Dedifferentiated amniotic fluid mesenchymal stem cell (primary cell): ENCODE measurements at regions not wholly inside any gene's neighbourhood (a gene's known extent, or its start where the extent isn't known, plus 50 kb on each side); places are given as distances from the start of the nearest gene placed in this dataset.
"Not testable (repeated sequence)": the region's sequence is repeated elsewhere in the genome, so short reads cannot be mapped to it uniquely, and the experiment has no call there.

Experiments used
- DNase-seq: peaks from one replicate; pipeline ENCODE4 v3.0.0-alpha.2; 2016; ENCODE audit errors: extremely low spot score

DNA sequence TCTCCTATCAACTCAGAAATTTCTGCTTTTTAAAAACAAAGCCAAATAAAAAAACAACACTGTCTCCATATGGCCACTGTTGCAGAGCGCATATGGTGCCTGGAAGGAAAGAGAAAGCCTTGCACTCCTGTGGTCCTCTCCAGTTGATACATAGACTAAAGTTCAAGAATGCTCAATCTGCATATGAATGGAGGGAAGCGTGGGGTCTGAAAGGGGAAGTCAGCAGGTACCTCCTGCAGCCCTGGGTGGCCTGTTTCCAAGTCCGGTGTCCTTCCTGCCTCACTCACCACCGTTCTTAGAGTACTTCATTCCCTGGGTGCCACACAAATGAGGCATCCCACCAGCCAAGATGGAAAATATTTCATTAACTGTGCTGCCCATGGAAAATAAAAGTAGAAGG lies 138.3 kb upstream of the PALS2 start:
- no peak for DNase-seq

DNA sequence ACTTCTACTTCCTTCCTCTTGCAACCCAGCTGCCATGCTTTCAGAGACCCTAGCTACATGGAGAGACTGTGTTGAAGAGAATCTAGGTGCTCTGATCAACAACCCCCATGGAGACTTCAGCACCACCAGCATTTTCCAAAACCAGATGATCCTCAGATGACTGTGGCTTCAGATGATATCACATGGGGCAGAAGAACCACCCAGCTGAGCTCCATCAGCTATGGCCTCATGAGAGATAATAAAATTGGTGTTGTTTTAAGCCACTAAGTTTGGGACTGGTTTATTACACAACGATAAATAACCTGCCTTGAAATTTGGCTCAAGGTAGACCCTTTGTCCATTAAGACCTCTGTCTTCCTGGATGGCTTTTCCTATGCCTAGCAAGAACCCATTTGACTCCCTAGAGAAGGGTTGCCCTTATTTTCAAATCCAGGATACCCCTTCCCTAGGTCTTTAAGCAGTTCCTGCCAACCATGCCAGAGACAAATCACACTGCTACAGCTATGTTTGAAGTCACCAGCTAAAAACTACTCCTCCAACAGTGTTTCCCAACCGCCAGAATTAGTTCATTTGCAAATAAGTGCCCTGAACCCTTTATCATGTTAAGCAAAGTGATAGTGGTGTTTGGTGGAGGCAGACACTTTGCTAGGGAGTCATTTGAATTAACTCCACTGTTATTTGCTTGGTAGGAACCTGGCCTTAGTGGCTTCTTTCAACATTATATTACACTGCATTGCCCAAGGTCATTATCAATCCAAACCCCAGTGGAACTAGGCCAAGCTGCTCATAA lies 136.9 kb upstream of the PALS2 start:
- DNase-seq = no peak

DNA sequence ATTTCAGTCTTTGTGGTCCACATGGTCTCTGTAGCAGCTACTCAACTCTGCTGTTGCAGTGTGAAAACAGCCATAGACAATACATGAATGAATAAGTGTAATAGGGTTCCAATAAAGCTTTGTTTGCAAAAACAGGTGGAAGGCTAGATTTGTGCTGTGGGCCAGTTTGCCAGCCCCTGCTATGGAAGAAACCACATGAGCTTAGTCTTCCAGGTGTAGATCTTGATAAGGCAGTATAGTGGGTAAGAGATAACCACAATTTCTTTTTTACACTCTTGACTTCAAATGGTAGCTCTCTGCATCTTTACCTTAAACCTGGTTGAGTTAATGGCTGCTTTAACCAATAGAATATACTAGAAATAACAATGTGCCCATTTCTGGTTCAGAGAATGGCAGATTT lies 135.0 kb upstream of the PALS2 start:
- DNase-seq = no peak

DNA sequence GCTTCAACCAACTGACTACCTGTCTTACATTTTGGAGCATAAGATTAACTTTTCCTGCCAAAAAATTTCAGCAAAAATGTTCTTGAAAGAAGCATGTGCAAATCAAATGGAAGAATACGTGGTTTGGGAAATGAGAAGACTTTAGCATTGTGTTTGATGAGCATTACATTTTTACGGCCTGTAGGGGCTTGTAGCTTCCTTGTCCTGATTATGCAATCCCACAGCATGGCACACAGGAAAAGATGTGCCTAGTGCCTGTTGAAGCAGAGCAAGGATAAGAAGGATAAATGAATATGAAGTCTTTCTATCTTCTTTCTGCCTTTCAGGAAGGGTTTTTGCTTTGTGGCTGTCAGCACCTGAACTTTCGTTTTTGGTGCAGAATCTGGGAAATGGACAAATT lies 134.1 kb upstream of the PALS2 start:
- not testable (repeated sequence) for DNase-seq

DNA sequence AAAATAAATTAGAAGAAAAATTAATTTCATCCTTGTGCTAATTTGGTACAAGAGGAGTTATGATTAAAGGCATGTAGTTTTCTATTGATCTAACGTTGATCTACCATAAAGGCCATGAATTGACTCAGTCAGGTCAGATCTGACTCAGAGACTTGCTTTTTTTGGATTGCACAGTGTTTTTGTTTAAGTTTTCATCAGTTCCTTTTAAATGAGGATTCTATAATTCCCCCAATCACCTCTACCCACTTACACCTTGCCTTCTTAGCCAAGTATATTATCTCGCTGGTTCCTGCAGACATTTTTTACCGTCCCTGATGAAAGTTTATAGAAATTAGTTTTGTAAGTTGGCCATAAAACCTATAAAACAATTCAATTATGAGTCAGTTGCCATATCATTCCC lies 132.4 kb upstream of the PALS2 start:
- DNase-seq = no peak

DNA sequence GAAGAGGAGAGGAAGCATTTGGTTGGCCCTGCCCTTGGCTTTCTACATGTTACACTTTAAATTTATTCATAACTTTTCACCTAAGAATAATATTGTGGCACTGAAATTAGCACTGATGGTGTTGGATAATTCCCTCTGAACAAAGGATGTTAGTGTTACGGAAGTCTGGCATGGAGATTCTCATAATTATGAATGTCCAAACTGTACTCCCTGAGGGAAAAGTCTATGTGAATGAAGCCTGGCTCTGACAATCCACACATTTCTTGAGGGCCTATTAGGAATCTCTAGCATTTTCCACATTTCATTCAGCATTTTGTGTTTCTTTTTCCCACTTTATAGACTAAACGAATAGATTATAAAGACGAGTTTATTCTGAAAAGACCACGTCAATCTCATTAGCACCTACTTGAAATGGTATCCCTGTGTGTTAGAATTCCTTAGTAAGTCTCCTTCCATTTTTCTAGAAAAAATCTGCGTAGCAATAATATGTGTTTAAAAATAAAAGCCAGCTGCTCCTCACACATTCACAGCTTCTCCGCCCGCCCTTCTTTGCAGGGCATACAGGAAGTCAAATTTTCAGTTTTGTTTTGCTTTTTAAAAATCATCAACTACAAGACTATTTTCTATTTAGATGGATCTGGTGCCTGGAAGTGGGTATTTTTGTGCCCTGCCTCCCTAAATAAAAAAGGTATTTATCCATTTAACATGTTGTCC lies 131.8 kb upstream of the PALS2 start:
- no peak for DNase-seq

DNA sequence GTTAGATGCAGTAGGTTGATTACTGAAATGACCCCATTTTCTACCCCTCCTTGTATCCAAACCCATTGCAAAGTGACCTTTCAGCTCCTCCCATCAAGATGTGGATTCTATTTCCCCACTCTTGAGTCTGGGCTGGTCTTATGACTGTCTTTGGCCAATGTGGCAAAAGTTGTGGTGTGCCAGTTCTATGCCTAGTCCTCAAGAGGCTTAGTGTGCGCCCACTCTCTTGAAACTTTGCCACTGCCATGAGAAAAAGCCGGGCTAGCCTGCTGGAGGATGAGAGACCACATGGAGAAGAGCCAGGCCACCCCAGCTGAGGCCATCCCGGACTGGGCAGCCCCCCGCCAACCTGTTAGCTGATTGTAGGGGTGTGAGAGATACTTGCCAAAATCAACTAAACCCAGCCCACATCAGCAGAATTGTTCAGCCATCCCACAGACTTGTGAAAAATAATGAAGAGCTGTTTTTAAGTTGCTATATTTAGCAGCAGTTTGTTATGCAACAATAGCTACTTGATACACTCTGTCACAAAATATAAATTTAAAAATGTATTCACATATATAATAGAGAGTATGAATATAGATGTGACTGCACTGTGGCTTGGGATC lies 131.0 kb upstream of the PALS2 start:
- no peak for DNase-seq

DNA sequence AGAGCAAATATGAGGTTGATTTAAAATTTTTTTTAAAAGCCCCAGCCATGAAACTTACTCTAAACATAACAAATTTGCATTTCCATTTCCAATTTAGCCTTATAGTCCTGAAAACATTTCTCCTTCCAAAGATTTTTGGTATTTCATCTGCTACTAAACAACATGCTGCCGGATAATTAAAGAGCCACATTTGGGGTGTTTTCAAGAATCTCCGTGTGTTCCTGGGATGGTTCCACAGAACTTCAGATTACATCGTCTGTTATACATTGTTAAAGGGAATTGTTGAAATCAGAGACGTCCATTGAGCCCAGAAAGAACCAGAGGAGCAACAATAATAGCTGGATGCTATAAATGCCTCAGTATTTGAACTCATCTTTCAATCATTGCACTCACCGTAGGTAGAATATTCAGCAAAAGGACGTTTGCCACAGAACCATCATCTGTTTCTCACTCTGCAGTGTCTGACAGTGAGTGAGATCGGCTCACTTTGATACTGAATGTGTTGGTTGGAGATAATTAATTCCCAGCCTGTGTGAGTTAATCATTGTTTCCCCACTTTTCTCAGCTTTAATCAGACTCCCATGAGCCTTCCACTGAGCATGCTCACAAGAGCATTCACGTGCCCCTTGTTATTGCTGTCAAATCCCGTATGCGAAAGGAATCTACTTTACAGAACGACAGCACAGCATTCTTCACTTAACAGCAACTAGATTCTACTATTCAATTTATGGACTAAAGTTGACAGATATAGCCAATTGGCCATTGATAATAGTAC lies 128.4 kb upstream of the PALS2 start:
- DNase-seq = no peak

DNA sequence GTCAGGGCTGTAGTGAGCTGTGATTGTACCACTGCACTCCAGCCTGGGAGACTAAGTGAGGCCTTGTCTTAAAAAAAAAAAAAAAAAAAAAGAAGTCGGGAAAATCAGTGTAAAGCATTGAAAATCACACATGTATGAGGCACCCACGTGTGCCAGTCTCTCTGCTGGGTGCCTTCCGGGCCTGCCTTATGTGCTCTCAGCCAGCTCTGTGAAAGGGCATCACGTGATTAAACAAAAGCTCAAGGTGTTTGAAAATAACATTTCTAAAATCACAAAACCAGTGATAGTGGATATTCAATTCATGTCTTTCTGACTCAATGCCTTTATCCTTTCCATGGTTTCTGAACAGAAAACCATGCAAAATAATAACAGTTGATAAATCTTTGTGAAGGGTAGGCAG lies 125.2 kb upstream of the PALS2 start:
- no peak for DNase-seq

DNA sequence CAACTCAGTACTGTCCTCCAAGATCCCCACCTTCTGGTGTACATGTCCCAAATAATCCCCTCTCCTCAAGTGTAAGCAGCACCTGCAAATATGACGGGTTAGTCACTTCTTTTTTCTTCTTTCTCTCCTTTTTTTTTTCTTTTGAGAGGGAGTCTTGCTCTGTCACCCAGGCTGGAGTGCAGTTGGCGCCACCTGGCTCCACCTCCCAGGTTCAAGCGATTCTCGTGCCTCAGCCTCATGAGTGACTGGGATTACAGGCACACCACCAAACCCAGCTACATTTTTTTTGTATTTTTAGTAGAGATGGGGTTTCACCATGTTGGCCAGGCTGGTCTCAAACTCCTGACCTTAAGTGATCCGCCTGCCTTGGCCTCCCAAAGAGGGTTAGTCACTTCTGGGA lies 123.8 kb upstream of the PALS2 start:
- DNase-seq = not testable (repeated sequence)

DNA sequence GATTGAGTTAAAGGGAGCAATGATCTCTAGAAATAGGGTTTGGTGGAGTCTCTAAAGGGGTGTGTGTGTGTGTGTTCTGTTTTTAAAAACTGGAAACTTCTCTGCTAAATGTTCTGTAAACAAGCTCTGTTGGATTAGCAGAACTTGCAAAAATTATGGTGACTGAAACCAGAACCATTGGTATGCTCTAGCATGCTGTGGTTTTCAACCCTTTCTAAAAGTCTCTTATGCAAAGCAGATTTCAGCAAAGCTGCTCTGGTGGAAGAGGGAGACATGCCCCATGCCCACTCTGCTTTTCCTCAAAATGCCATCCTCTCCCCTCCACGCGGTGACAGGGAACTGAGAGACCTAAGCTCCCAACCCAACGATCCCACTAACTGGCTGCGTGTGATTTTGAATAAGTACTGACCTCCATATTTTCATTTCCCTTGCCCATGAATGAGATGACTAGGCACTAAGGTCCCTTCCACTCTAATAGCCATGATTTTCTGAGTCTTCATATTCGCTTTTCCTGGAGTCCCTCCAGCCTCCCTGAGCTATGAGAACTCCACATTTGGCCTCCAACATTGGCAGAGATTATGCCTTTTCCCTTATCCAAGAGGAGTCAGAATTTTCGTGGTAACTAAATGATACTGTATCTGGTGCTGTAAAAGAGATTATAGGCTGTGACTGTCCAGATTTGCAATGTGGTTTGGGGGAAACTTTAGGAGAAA lies 117.3 kb upstream of the PALS2 start:
- DNase-seq = no peak

DNA sequence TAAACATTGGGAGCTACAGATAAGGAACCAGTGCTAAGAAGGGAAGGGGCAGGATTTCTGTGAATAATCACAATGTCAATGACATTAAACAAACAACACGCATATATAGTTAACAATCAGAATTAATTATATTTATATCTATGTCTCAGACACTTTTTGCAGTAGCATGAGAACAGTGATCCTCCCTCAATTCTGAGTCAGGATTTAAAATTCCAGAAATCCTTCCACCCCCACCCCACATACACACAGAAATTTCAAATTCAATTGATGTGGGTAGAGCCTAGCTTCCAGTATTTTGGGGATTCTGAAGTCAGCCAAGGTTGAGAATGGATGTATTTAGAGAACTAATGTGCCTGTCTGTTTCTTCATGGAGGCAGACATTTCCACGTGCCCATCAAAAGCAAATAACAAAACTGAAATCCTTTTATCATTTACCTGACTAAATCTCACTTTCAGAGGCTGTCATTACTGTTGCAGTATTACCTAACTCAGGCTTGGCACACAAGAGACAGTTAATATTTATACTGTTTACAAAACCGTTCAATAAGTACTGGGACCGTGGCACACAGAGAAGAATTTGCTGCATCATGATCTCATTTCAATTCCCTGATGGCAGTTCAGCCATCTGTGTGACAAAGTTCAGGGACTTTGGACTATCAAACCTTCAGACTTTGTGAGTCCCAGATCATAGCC lies 116.6 kb upstream of the PALS2 start:
- DNase-seq = no peak

DNA sequence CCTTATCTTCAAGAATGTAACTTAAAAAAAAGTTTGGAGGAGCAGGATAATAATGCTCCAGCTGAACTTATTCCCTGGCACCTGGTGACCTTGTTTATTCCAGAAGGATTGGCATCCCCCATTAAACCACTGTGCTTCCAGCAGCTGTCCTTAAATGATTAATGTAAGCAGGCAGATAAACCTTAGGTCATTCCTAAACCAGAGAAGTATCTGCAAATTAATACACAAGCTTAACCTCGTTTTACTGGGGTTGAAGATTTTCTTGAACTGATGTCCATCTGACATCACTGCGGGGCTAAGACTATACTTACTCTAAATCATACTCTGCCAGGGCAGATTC lies 116.1 kb upstream of the PALS2 start:
- no peak for DNase-seq

DNA sequence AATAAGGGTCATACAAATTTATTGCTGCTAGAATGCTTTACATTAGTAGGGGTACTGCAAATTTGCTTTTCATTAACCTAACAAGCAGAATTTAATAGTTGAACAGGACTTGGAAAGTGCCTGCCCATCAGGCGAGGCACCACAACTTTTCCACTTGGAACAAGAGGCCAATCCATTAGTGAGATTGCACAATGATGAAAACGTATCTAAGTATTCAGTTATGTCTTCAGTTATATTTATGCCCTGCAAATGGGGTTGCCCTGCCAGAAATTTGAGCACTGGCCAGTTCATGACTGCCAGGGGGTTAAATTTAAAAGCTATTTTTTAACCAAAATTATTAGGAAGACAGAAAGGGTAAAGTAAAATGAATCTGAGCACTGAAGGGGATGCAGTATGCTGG lies 111.1 kb upstream of the PALS2 start:
- DNase-seq = no peak

DNA sequence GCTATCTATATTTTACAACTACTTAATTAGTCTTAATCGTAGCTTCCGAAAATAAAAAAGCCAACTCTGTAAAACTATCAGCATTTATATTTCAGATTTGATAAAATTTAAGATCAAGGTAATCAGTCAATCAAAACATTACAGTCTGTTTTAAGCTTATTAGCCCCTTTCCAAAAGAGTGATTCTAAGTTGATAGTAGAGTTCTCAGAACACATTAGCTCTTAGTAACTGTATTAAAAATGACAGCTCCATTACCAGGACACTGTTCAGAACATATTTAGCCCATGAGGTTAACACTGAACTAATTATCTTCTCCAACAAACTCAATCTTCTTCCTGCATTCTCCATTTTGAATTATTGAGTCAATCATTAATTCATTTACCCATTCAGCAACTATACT lies 110.3 kb upstream of the PALS2 start:
- DNase-seq = no peak

DNA sequence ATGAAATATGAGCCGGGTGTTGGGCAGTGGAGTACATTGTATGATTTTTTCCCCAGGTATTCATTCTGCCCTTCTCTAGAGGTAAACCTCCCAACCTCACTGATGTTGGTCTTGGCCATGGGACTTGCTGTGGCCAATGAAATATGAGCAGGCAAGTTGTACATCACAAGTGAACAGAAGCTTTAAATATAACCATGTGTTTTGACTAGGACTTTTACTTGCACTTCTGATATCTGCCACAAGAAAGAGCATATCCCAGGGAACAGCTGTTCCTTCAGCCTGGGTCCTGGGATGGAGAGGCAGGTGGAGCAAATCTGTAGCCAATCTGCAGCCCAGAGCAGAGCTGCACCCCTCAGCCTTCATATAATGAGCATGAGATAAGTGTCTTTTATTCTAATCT lies 109.8 kb upstream of the PALS2 start:
- DNase-seq = no peak

DNA sequence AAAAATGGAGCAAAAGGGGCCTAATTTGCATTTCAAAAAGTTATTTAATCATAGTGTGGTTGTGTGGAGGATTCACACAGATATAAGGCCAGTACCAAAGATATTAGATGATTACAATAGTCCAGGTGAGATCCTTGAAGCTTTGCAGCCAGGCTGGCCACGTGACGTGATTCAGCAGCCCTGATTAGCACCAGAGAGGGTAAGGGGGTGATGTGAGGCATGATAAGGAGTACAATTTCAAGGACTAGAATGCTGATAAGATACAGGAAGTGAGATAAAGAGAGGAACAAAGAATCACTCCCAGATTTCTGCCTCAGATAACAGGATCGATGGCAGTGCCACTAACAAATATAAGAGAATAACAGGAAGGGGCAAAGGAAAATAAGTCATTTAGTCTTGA lies 108.4 kb upstream of the PALS2 start:
- DNase-seq = no peak

DNA sequence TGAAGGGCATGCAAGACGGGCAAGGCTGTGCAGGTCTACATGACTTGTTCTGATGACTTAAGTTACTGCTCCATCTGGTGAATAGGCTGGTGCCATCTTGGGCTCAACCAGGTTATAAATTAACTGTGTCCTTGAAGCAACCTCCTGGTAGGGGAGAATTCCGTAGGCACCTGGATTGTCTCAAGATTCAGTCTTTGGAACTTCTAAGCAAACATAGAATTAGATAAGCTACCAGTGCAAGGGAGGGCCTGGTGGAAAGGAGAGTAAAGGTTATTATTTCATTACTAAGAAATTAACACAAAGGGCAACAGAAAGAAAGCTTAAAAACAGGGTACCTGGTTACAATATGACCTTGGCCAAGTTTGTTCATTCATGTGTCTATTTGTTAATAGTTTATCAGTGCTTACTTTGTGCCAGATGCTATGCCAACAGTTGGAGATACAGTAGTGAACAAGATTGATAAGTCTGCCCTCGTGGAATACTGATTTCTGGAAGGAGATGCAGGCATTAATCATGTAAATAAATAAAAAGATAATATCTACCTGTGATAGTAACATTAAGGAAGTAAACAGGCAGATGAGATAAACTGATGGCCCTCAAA lies 107.0 kb upstream of the PALS2 start:
- no peak for DNase-seq

DNA sequence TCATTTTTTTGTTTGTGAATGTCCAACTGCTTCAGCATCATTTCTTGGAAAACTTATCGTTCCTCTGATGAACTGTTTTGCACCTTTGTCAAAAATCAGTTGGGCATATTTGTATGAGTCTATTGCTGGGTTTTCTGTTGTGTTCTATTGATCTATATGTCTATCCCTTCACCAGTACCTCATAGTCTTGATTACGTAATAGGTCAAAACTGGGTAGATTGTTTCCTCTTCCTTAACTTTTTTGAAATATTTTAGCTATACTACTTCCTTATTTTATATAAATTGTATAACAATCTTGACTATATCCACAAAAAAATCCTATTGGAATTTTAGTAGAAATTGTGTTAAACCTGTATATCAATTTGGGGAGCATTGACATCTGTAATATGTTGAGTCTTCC lies 104.1 kb upstream of the PALS2 start:
- no peak for DNase-seq

DNA sequence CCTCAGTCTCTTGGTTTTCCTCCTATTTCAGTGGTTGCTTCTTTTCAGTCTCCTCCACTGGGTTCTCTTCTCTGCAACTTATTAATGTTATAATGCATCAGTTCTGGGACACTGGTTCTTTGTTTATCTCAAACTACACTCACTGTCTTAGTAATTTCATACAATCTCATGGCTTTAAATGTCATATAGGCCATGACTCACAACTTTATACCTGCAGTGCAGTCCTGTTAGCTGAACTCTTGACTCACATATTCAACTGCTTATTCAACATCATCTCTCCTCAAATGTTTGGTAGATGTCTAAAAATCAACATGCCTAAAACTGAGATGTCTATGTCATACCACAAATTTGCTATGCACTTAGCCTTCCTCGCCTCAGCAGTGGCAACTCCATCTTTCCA lies 101.2 kb upstream of the PALS2 start:
- no peak for DNase-seq
